Peyer's patch (tissue), 4 donors: ENCODE measurements at regions not wholly inside any gene's neighbourhood (a gene's known extent, or its start where the extent isn't known, plus 50 kb on each side); places are given as distances from the start of the nearest gene placed in this dataset.

ENCODE experiments used
- CTCF ChIP-seq, 6 experiments: fragments of 450-650 bp in 4 of 6; fragments of 200-600 bp in 2 of 6; sonication (generic) in 1 of 6; IDR thresholded peaks; one replicate each; pipeline ENCODE4 v1.5.1; 2017 to 2019; ENCODE audit warnings: antibody characterized with exemption in 6 of 6, mild to moderate bottlenecking in 3 of 6, moderate library complexity in 1 of 6
- POLR2A ChIP-seq, 2 donors: fragments of 450-650 bp; IDR thresholded peaks; one replicate each; pipeline ENCODE4 v1.5.1; 2017; ENCODE audit warnings: antibody characterized with exemption in 2 of 2, mild to moderate bottlenecking in 2 of 2, moderate library complexity in 2 of 2

- TF ChIP-seq CTCF (IDR thresholded peaks at IDR 0.05): no peak
- TF ChIP-seq POLR2A (IDR thresholded peaks at IDR 0.05): no peak
Observed at GRCh38 chr2:76687923-76688322, 834.3 kb downstream of the LRRTM4 start.
